ENCODE measurements at regions not wholly inside any gene's neighbourhood (a gene's known extent, or its start where the extent isn't known, plus 50 kb on each side); places are given as distances from the start of the nearest gene placed in this dataset.
"Not testable (repeated sequence)": the region's sequence is repeated elsewhere in the genome, so short reads cannot be mapped to it uniquely, and the experiment has no call there.

DNA sequence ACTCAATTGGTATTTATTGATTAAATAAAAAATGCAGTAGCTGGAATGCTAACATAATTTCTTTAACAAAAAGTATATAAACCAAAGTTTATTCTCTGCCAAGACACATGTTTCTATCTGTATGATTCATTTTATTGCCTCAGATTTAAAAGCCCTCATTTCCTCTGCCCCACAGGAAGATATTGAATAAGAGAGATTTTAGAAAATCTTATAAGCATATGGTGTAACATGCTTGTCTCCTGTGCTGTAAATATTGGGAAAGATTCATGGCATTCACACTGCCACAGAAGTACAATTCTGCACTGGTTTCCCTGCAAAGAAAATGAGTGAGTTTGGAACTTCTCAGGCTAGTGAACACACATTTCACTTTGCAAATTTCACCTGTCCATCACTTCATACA, 134.9 kb upstream of the FBXL7 start:
- Histone ChIP-seq H3K4me3 (ENCODE audit: low read length) (no peak overlapping the region), H3F3A (ENCODE audit: low read length, unreplicated experiment) (no peaks in the 10 kb centered on the region), H3K9ac (ENCODE audit: low read length) (no peak overlapping the region), H3K4me1 (ENCODE audit: insufficient read depth, low read length) (no peaks in the 10 kb centered on the region), H3K36me3 (ENCODE audit: low read depth, low read length) (no peaks in the 10 kb centered on the region), H3K79me2 (ENCODE audit: low read length) (no peaks in the 10 kb centered on the region), H3K9me3 (ENCODE audit: low read length) (peaks cover 17% of the 10 kb centered on the region), H4K20me1 (ENCODE audit: low read length) (no peaks in the 10 kb centered on the region), H3K9me2 (replicated peaks; ENCODE audit: low read length) (no peaks in the 10 kb centered on the region), H2AFZ (ENCODE audit: low read length) (no peak overlapping the region), H3K27me3 (ENCODE audit: low read length) (no peaks in the 10 kb centered on the region), H3K4me2 (ENCODE audit: low read length) (no peak overlapping the region), H3K27ac (ENCODE audit: low read length) (no peak overlapping the region)
- POLR2A ChIA-PET (ENCODE audit: unreplicated experiment), result interaction anchor here (0.7 kb wide), 1 partner anchor 260 kb away, joined by 7 read pairs; no protein-coding TSS in a partner anchor
- no TSS peak for BruUV-seq (replicated peaks)
- TF ChIP-seq EZH2phosphoT487 (IDR thresholded peaks at IDR 0.05; ENCODE audit: borderline replicate concordance, low read length), result no peak
- no peak for ATAC-seq
- CTCF ChIA-PET, result no interaction called here
- intact Hi-C loops (cut with micrococcal nuclease), result no loop called here
- DNase-seq, result no peak

DNA sequence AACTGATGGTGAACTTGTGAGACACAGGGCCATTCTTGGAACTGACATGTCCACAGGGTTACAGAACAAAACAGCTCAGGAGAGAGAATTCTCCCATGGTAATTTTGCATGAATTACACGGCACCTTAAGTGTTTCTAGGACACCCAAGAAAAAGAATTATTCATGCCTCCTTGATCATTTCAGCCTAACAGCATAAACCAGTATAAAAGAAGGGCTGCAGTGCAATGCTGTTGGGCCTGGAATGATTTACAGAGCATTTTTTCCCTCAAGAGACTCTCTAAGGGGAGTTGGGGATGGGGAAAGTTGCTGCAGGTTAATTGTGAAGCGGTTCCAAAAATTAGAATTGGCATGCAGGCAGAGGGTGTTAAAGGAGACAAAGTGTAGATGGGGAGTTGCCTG, 136.4 kb upstream of the FBXL7 start:
- Histone ChIP-seq H3K9me2 (replicated peaks; ENCODE audit: low read length) (no peaks in the 10 kb centered on the region), H3F3A (ENCODE audit: low read length, unreplicated experiment) (no peaks in the 10 kb centered on the region), H2AFZ (ENCODE audit: low read length) (no peak overlapping the region), H3K27me3 (ENCODE audit: low read length) (no peaks in the 10 kb centered on the region), H3K79me2 (ENCODE audit: low read length) (no peaks in the 10 kb centered on the region), H3K4me2 (ENCODE audit: low read length) (no peak overlapping the region), H3K9ac (ENCODE audit: low read length) (no peak overlapping the region), H3K4me3 (ENCODE audit: low read length) (no peak overlapping the region), H4K20me1 (ENCODE audit: low read length) (no peaks in the 10 kb centered on the region), H3K9me3 (ENCODE audit: low read length) (peaks cover 17% of the 10 kb centered on the region), H3K36me3 (ENCODE audit: low read depth, low read length) (no peaks in the 10 kb centered on the region), H3K4me1 (ENCODE audit: insufficient read depth, low read length) (no peaks in the 10 kb centered on the region), H3K27ac (ENCODE audit: low read length) (no peak overlapping the region)
- POLR2A ChIA-PET (ENCODE audit: unreplicated experiment), result no interaction called here
- ATAC-seq (no peak), DNase-seq (no peak)
- CTCF ChIA-PET, result no interaction called here
- BruUV-seq (replicated peaks), result no TSS peak
- intact Hi-C loops (cut with micrococcal nuclease), result no loop called here
- TF ChIP-seq EZH2phosphoT487 (IDR thresholded peaks at IDR 0.05; ENCODE audit: borderline replicate concordance, low read length), result no peak
- no peak for TF ChIP-seq EZH2 (IDR thresholded peaks at IDR 0.05; ENCODE audit: low read length, unreplicated experiment)

DNA sequence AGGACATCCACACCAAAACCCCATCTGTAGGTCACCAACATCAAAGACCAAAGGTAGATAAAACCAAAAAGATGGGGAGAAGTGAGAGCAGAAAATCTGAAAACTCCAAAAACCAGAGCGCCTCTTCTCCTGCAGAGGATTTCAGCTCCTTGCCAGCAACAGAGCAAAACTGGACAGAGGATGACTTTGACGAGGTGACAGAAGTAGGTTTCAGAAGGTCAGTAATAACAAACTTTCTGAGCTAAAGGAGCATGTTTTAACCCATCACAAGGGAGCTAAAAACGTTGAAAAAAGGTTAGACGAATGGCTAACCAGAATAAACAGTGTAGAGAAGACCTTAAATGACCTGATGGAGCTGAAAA, 142.9 kb upstream of the FBXL7 start:
- H4K20me1 ChIP-seq (ENCODE audit: low read length); H3K4me1 ChIP-seq (ENCODE audit: insufficient read depth, low read length); H3K4me3 ChIP-seq (ENCODE audit: low read length); BruUV-seq (replicated peaks); H3K27me3 ChIP-seq (ENCODE audit: low read length); DNase-seq; POLR2A ChIA-PET (ENCODE audit: unreplicated experiment); H3K79me2 ChIP-seq (ENCODE audit: low read length); ATAC-seq; H3K9ac ChIP-seq (ENCODE audit: low read length); H3K27ac ChIP-seq (ENCODE audit: low read length); H3K36me3 ChIP-seq (ENCODE audit: low read depth, low read length); H3K9me2 ChIP-seq (replicated peaks; ENCODE audit: low read length); H3K9me3 ChIP-seq (ENCODE audit: low read length); H2AFZ ChIP-seq (ENCODE audit: low read length); H3F3A ChIP-seq (ENCODE audit: low read length, unreplicated experiment); intact Hi-C loops (cut with micrococcal nuclease); H3K4me2 ChIP-seq (ENCODE audit: low read length); CTCF ChIA-PET: not testable (repeated sequence)

DNA sequence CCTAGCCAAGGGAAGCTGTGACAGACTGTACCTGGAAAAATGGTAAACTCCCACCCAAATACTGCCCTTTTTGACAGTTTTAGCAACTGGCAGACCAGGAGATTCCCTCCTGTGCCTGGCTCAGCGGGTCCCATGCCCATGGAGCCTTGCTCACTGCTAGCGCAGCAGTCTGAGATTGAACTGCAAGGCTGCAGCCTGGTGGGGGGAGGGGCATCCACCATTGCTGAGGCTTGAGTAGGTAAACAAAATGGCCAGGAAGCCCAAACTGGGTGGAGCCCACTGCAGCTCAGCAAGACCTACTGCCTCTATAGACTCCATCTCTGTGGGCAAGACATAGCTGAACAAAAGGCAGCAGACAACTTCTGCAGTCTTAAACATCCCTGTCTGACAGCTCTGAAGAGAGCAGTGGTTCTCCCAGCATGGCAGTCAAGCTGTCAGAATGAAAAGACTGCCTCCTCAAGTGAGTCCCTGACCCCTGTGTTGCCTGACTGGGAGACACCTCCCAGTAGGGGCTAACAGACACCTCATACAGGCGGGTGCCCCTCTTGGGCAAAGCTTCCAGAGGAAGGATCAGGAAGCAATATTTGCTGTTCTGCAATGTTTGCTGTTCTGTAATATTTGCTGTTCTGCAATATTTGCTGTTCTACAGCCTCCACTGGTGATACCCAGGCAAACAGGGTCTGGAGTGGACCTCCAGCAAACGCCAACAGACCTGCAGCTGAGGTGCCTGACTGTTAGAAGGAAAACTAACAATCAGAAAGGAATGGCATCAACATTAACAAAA, 143.5 kb upstream of the FBXL7 start:
- H3K36me3 ChIP-seq (ENCODE audit: low read depth, low read length); H3K4me3 ChIP-seq (ENCODE audit: low read length); H3K9me3 ChIP-seq (ENCODE audit: low read length); POLR2A ChIA-PET (ENCODE audit: unreplicated experiment); ATAC-seq; H2AFZ ChIP-seq (ENCODE audit: low read length); H3K4me1 ChIP-seq (ENCODE audit: insufficient read depth, low read length); H4K20me1 ChIP-seq (ENCODE audit: low read length); intact Hi-C loops (cut with micrococcal nuclease); BruUV-seq (replicated peaks); H3K27ac ChIP-seq (ENCODE audit: low read length); H3K79me2 ChIP-seq (ENCODE audit: low read length); H3K9me2 ChIP-seq (replicated peaks; ENCODE audit: low read length); H3K4me2 ChIP-seq (ENCODE audit: low read length); DNase-seq; CTCF ChIA-PET; H3K9ac ChIP-seq (ENCODE audit: low read length); H3F3A ChIP-seq (ENCODE audit: low read length, unreplicated experiment); H3K27me3 ChIP-seq (ENCODE audit: low read length): not testable (repeated sequence)

Measured in PC-3 (cell line).